ENCODE measurements at regions not wholly inside any gene's neighbourhood (a gene's known extent, or its start where the extent isn't known, plus 50 kb on each side); places are given as distances from the start of the nearest gene placed in this dataset.

- TF ChIP-seq, protein P1, sequence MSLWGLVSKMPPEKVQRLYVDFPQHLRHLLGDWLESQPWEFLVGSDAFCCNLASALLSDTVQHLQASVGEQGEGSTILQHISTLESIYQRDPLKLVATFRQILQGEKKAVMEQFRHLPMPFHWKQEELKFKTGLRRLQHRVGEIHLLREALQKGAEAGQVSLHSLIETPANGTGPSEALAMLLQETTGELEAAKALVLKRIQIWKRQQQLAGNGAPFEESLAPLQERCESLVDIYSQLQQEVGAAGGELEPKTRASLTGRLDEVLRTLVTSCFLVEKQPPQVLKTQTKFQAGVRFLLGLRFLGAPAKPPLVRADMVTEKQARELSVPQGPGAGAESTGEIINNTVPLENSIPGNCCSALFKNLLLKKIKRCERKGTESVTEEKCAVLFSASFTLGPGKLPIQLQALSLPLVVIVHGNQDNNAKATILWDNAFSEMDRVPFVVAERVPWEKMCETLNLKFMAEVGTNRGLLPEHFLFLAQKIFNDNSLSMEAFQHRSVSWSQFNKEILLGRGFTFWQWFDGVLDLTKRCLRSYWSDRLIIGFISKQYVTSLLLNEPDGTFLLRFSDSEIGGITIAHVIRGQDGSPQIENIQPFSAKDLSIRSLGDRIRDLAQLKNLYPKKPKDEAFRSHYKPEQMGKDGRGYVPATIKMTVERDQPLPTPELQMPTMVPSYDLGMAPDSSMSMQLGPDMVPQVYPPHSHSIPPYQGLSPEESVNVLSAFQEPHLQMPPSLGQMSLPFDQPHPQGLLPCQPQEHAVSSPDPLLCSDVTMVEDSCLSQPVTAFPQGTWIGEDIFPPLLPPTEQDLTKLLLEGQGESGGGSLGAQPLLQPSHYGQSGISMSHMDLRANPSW (CRISPR knock-in tag; conservative IDR thresholded peaks at IDR 0.05; ENCODE audit: low read depth), result no peak
- TF ChIP-seq, protein P2, sequence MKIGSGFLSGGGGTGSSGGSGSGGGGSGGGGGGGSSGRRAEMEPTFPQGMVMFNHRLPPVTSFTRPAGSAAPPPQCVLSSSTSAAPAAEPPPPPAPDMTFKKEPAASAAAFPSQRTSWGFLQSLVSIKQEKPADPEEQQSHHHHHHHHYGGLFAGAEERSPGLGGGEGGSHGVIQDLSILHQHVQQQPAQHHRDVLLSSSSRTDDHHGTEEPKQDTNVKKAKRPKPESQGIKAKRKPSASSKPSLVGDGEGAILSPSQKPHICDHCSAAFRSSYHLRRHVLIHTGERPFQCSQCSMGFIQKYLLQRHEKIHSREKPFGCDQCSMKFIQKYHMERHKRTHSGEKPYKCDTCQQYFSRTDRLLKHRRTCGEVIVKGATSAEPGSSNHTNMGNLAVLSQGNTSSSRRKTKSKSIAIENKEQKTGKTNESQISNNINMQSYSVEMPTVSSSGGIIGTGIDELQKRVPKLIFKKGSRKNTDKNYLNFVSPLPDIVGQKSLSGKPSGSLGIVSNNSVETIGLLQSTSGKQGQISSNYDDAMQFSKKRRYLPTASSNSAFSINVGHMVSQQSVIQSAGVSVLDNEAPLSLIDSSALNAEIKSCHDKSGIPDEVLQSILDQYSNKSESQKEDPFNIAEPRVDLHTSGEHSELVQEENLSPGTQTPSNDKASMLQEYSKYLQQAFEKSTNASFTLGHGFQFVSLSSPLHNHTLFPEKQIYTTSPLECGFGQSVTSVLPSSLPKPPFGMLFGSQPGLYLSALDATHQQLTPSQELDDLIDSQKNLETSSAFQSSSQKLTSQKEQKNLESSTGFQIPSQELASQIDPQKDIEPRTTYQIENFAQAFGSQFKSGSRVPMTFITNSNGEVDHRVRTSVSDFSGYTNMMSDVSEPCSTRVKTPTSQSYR (CRISPR knock-in tag; IDR thresholded peaks at IDR 0.05), result no peak
- TF ChIP-seq TCF7 (CRISPR knock-in tag; IDR thresholded peaks at IDR 0.05; ENCODE audit: low read depth) (no peak), JAZF1 (CRISPR knock-in tag; IDR thresholded peaks at IDR 0.05) (no peak), EMX1 (CRISPR knock-in tag; IDR thresholded peaks at IDR 0.05) (no peak), NR1H2 (CRISPR knock-in tag; IDR thresholded peaks at IDR 0.05) (no peak), AFF4 (CRISPR knock-in tag; IDR thresholded peaks at IDR 0.05; ENCODE audit: borderline replicate concordance) (no peak), TP53 (CRISPR knock-in tag; IDR thresholded peaks at IDR 0.05) (no peak), FOXP1 (CRISPR knock-in tag; IDR thresholded peaks at IDR 0.05; ENCODE audit: borderline replicate concordance) (no peak), ZNF423 (CRISPR knock-in tag; IDR thresholded peaks at IDR 0.05) (no peak), IRF2 (CRISPR knock-in tag; IDR thresholded peaks at IDR 0.05; ENCODE audit: borderline replicate concordance, low read depth) (no peak), ZNF232 (CRISPR knock-in tag; IDR thresholded peaks at IDR 0.05) (no peak)
These were observed 188.5 kb downstream of the COX7C start (continued) for GRCh38 chr5:86806206-86806605.

- H3K4me1 Mint-ChIP-seq, result peaks cover 6% of the 10 kb centered on the region; the same call in 1 of the 2 replicates
- no peak for ATAC-seq
- no peak for DNase-seq (ENCODE audit: low spot score)
- POLR2A ChIA-PET, result no interaction called here
- no peak overlapping the region for H3K4me3 Mint-ChIP-seq
- no peak overlapping the region for H3K27ac Mint-ChIP-seq
- peaks cover 20% of the 10 kb centered on the region for H3K9me3 Mint-ChIP-seq
- CTCF ChIA-PET, result no interaction called here
- H3K36me3 Mint-ChIP-seq, result peaks cover 5% of the 10 kb centered on the region
- H3K27me3 Mint-ChIP-seq (ENCODE audit: low read depth), result no peaks in the 10 kb centered on the region
- TF ChIP-seq, protein P3, sequence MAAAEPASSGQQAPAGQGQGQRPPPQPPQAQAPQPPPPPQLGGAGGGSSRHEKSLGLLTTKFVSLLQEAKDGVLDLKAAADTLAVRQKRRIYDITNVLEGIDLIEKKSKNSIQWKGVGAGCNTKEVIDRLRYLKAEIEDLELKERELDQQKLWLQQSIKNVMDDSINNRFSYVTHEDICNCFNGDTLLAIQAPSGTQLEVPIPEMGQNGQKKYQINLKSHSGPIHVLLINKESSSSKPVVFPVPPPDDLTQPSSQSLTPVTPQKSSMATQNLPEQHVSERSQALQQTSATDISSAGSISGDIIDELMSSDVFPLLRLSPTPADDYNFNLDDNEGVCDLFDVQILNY (CRISPR knock-in tag; IDR thresholded peaks at IDR 0.05), result no peak
- TF ChIP-seq SMAD4 (CRISPR knock-in tag; IDR thresholded peaks at IDR 0.05), result no peak
- TF ChIP-seq, protein P4, sequence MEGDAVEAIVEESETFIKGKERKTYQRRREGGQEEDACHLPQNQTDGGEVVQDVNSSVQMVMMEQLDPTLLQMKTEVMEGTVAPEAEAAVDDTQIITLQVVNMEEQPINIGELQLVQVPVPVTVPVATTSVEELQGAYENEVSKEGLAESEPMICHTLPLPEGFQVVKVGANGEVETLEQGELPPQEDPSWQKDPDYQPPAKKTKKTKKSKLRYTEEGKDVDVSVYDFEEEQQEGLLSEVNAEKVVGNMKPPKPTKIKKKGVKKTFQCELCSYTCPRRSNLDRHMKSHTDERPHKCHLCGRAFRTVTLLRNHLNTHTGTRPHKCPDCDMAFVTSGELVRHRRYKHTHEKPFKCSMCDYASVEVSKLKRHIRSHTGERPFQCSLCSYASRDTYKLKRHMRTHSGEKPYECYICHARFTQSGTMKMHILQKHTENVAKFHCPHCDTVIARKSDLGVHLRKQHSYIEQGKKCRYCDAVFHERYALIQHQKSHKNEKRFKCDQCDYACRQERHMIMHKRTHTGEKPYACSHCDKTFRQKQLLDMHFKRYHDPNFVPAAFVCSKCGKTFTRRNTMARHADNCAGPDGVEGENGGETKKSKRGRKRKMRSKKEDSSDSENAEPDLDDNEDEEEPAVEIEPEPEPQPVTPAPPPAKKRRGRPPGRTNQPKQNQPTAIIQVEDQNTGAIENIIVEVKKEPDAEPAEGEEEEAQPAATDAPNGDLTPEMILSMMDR (IDR thresholded peaks at IDR 0.05), result no peak
- no peak for TF ChIP-seq NFYB (CRISPR knock-in tag; conservative IDR thresholded peaks at IDR 0.05; ENCODE audit: low read depth)
- TF ChIP-seq, protein P5, sequence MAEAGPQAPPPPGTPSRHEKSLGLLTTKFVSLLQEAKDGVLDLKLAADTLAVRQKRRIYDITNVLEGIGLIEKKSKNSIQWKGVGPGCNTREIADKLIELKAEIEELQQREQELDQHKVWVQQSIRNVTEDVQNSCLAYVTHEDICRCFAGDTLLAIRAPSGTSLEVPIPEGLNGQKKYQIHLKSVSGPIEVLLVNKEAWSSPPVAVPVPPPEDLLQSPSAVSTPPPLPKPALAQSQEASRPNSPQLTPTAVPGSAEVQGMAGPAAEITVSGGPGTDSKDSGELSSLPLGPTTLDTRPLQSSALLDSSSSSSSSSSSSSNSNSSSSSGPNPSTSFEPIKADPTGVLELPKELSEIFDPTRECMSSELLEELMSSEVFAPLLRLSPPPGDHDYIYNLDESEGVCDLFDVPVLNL (CRISPR knock-in tag; IDR thresholded peaks at IDR 0.05; ENCODE audit: borderline replicate concordance, low read depth), result no peak
- TF ChIP-seq ATF1 (CRISPR knock-in tag; IDR thresholded peaks at IDR 0.05), result no peak
- no peak for TF ChIP-seq ATF3 (CRISPR knock-in tag; conservative IDR thresholded peaks at IDR 0.05)
- no peak for TF ChIP-seq PRRX2 (CRISPR knock-in tag; IDR thresholded peaks at IDR 0.05)
These were observed 189.6 kb downstream of the COX7C start for GRCh38 chr5:86807046-86808031.
